ENCODE measurements at regions not wholly inside any gene's neighbourhood (a gene's known extent, or its start where the extent isn't known, plus 50 kb on each side); places are given as distances from the start of the nearest gene placed in this dataset.

DNA sequence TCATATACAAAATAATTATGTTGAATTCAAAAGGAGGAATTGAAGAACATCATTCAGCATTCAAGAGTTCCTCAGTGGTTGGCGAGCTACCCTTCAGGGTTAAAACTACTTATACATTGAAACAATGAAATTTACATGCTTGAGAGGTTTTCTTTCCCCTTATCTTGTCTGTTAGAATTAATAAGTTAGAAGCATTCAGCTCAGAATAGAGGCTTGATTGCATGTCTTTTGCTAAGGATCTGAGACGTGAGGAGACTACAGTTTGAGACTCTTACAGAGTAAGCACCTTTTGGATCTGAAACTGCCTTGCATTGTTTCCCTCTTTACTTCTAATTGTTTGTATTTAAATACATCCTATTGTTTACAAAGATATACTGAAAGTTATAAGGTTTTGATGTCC lies 157.6 kb downstream of the NSUN3 start:
- no peak for ATAC-seq
- TF ChIP-seq NCOA1 (IDR thresholded peaks at IDR 0.05; ENCODE audit: low read depth) (no peak), NFIX (CRISPR knock-in tag; IDR thresholded peaks at IDR 0.05; ENCODE audit: low read depth) (no peak), HMG20A (CRISPR knock-in tag; conservative IDR thresholded peaks at IDR 0.05) (no peak), ZC3H4 (CRISPR knock-in tag; IDR thresholded peaks at IDR 0.05; ENCODE audit: borderline replicate concordance) (no peak), ZNF232 (CRISPR knock-in tag; IDR thresholded peaks at IDR 0.05) (no peak), ZNF121 (CRISPR knock-in tag; conservative IDR thresholded peaks at IDR 0.05) (no peak), HNRNPL (IDR thresholded peaks at IDR 0.05; ENCODE audit: low read depth, low read length) (no peak), MBD2 (IDR thresholded peaks at IDR 0.05; ENCODE audit: borderline replicate concordance, low read depth) (no peak), PCBP2 (IDR thresholded peaks at IDR 0.05; ENCODE audit: low read depth, low read length, poor library complexity, severe bottlenecking) (no peak), BCL6 (CRISPR knock-in tag; IDR thresholded peaks at IDR 0.05) (no peak), ZKSCAN3 (CRISPR knock-in tag; IDR thresholded peaks at IDR 0.05) (no peak), ZBTB43 (CRISPR knock-in tag; IDR thresholded peaks at IDR 0.05) (no peak), ZNF589 (CRISPR knock-in tag; IDR thresholded peaks at IDR 0.05; ENCODE audit: low read depth) (no peak), ZFX (CRISPR knock-in tag; IDR thresholded peaks at IDR 0.05) (no peak)
- TF ChIP-seq, protein P1, sequence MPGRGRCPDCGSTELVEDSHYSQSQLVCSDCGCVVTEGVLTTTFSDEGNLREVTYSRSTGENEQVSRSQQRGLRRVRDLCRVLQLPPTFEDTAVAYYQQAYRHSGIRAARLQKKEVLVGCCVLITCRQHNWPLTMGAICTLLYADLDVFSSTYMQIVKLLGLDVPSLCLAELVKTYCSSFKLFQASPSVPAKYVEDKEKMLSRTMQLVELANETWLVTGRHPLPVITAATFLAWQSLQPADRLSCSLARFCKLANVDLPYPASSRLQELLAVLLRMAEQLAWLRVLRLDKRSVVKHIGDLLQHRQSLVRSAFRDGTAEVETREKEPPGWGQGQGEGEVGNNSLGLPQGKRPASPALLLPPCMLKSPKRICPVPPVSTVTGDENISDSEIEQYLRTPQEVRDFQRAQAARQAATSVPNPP (IDR thresholded peaks at IDR 0.05; ENCODE audit: borderline replicate concordance, insufficient read depth, insufficient read length), result no peak
- TF ChIP-seq, protein P2, sequence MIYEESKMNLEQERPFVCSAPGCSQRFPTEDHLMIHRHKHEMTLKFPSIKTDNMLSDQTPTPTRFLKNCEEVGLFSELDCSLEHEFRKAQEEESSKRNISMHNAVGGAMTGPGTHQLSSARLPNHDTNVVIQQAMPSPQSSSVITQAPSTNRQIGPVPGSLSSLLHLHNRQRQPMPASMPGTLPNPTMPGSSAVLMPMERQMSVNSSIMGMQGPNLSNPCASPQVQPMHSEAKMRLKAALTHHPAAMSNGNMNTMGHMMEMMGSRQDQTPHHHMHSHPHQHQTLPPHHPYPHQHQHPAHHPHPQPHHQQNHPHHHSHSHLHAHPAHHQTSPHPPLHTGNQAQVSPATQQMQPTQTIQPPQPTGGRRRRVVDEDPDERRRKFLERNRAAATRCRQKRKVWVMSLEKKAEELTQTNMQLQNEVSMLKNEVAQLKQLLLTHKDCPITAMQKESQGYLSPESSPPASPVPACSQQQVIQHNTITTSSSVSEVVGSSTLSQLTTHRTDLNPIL (CRISPR knock-in tag; IDR thresholded peaks at IDR 0.05), result no peak
- TF ChIP-seq, protein P3, sequence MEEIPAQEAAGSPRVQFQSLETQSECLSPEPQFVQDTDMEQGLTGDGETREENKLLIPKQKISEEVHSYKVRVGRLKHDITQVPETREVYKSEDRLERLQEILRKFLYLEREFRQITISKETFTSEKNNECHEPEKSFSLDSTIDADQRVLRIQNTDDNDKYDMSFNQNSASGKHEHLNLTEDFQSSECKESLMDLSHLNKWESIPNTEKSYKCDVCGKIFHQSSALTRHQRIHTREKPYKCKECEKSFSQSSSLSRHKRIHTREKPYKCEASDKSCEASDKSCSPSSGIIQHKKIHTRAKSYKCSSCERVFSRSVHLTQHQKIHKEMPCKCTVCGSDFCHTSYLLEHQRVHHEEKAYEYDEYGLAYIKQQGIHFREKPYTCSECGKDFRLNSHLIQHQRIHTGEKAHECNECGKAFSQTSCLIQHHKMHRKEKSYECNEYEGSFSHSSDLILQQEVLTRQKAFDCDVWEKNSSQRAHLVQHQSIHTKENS (CRISPR knock-in tag; IDR thresholded peaks at IDR 0.05), result no peak
- TF ChIP-seq, protein P4, sequence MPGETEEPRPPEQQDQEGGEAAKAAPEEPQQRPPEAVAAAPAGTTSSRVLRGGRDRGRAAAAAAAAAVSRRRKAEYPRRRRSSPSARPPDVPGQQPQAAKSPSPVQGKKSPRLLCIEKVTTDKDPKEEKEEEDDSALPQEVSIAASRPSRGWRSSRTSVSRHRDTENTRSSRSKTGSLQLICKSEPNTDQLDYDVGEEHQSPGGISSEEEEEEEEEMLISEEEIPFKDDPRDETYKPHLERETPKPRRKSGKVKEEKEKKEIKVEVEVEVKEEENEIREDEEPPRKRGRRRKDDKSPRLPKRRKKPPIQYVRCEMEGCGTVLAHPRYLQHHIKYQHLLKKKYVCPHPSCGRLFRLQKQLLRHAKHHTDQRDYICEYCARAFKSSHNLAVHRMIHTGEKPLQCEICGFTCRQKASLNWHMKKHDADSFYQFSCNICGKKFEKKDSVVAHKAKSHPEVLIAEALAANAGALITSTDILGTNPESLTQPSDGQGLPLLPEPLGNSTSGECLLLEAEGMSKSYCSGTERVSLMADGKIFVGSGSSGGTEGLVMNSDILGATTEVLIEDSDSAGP (CRISPR knock-in tag; IDR thresholded peaks at IDR 0.05), result no peak

More for the DNA sequence above, 157.6 kb downstream of the NSUN3 start:
- 0% methylated on average over 2 of the region's 2 CpGs for WGBS (ENCODE audit: insufficient coverage, low coverage, missing lambda C conversion rate)
- Histone ChIP-seq H3K36me3 (ENCODE audit: control insufficient read depth, insufficient read depth, low read length) (no peaks in the 10 kb centered on the region), H3K9me1 (ENCODE audit: control insufficient read depth, insufficient read depth, low read length) (no peaks in the 10 kb centered on the region), H3K4me1 (replicated peaks in 1 of 2; ENCODE audit: control insufficient read depth in 2 of 2, insufficient read depth in 2 of 2, low read length in 2 of 2) (no peaks in the 10 kb centered on the region), H3K9me3 (replicated peaks; ENCODE audit: control insufficient read depth, insufficient read depth, low read depth, low read length) (no peaks in the 10 kb centered on the region), H3K79me2 (ENCODE audit: control insufficient read depth, insufficient read depth, low read length) (no peaks in the 10 kb centered on the region), H4K20me1 (replicated peaks; ENCODE audit: control insufficient read depth, insufficient read depth, low read length) (no peaks in the 10 kb centered on the region), H3K4me2 (ENCODE audit: insufficient read depth, low read length) (no peak overlapping the region), H3K27me3 (ENCODE audit: control insufficient read depth in 2 of 2, insufficient read depth in 2 of 2, low read length in 2 of 2) (no peaks in the 10 kb centered on the region), H3K9ac (ENCODE audit: insufficient read depth in 1 of 2, low read depth in 2 of 2, low read length in 2 of 2) (no peak overlapping the region), H2AFZ (ENCODE audit: low read depth, low read length) (no peak overlapping the region), H3K4me3 (no peak overlapping the region), H3K27ac (ENCODE audit: extremely low read depth, low read depth, low read length) (no peak overlapping the region)
- in situ Hi-C loops (cut with MboI), result no loop called here
- CTCF ChIA-PET (ENCODE audit: low intra/inter-chr PET ratio), result no interaction called here
- FAIRE-seq (no peak), DNase-seq (ENCODE audit: extremely low read depth in 1 of 4, low spot score in 3 of 4) (no peak)
- intact Hi-C loops (cut with micrococcal nuclease), result no loop called here
- no TSS peak for BruUV-seq (replicated peaks)
- POLR2A ChIA-PET, result no interaction called here

Measured in K562 (cell line).